ENCODE measurements at regions not wholly inside any gene's neighbourhood (a gene's known extent, or its start where the extent isn't known, plus 50 kb on each side); places are given as distances from the start of the nearest gene placed in this dataset.

GRCh38 chr12:98137278-98137677 lies 378.1 kb upstream of the TMPO start:
- TF ChIP-seq, protein P1, sequence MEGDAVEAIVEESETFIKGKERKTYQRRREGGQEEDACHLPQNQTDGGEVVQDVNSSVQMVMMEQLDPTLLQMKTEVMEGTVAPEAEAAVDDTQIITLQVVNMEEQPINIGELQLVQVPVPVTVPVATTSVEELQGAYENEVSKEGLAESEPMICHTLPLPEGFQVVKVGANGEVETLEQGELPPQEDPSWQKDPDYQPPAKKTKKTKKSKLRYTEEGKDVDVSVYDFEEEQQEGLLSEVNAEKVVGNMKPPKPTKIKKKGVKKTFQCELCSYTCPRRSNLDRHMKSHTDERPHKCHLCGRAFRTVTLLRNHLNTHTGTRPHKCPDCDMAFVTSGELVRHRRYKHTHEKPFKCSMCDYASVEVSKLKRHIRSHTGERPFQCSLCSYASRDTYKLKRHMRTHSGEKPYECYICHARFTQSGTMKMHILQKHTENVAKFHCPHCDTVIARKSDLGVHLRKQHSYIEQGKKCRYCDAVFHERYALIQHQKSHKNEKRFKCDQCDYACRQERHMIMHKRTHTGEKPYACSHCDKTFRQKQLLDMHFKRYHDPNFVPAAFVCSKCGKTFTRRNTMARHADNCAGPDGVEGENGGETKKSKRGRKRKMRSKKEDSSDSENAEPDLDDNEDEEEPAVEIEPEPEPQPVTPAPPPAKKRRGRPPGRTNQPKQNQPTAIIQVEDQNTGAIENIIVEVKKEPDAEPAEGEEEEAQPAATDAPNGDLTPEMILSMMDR (IDR thresholded peaks at IDR 0.05): no peak
- no peak for TF ChIP-seq POLR2A (IDR thresholded peaks at IDR 0.05)

Measured in Peyer's patch (tissue), 4 donors.